RWPE2 (cell line): ENCODE measurements at regions not wholly inside any gene's neighbourhood (a gene's known extent, or its start where the extent isn't known, plus 50 kb on each side); places are given as distances from the start of the nearest gene placed in this dataset.

Source experiments
- ATAC-seq: fragments of 200-7000 bp; cut with Tn5 transposase; 3 replicates; pipeline ENCODE4 v1.9.1; 2021; ENCODE audit warnings: low read depth
- DNase-seq: peaks from one replicate; pipeline ENCODE4 v3.0.0-alpha.2; 2020; ENCODE audit warnings: low spot score
- H3K27ac ChIP-seq: fragments of 450-650 bp; 2 replicates; pipeline ENCODE4 v1.5.1; 2017; ENCODE audit warnings: mild to moderate bottlenecking; ENCODE audit not compliant: poor library complexity, severe bottlenecking
- H3K27me3 ChIP-seq: fragments of 250-450 bp; sonication (Bioruptor Pico); 2 replicates; pipeline ENCODE4 v1.5.1; 2021; ENCODE audit warnings: mild to moderate bottlenecking, moderate library complexity; ENCODE audit not compliant: insufficient read depth, poor library complexity, severe bottlenecking
- H3K36me3 ChIP-seq: fragments of 250-450 bp; sonication (Bioruptor Pico); 2 replicates; pipeline ENCODE4 v1.5.1; 2020; ENCODE audit warnings: low read depth, mild to moderate bottlenecking, moderate library complexity
- H3K4me1 ChIP-seq: fragments of 250-450 bp; sonication (Bioruptor Pico); 2 replicates; pipeline ENCODE4 v1.5.1; 2021; ENCODE audit warnings: mild to moderate bottlenecking, moderate library complexity; ENCODE audit not compliant: insufficient read depth, poor library complexity, severe bottlenecking
- H3K4me3 ChIP-seq: fragments of 250-450 bp; sonication (Bioruptor Pico); 2 replicates; pipeline ENCODE4 v1.5.1; 2021; ENCODE audit warnings: mild to moderate bottlenecking, moderate library complexity; ENCODE audit not compliant: severe bottlenecking
- H3K9me3 ChIP-seq: fragments of 250-450 bp; sonication (Bioruptor Pico); 2 replicates; pipeline ENCODE4 v1.5.1; 2021; ENCODE audit warnings: mild to moderate bottlenecking, moderate library complexity; ENCODE audit not compliant: severe bottlenecking
- CTCF ChIP-seq: fragments of 450-650 bp; IDR thresholded peaks from one replicate; pipeline ENCODE4 v1.5.1; 2017; ENCODE audit warnings: mild to moderate bottlenecking, moderate library complexity; ENCODE audit not compliant: poor library complexity, severe bottlenecking

- Histone ChIP-seq H3K36me3 (no peaks in the 10 kb centered on the region), H3K4me1 (no peaks in the 10 kb centered on the region), H3K9me3 (no peaks in the 10 kb centered on the region), H3K27ac (no peak overlapping the region), H3K27me3 (no peaks in the 10 kb centered on the region), H3K4me3 (no peak overlapping the region)
- ATAC-seq (no peak), DNase-seq (no peak)
- TF ChIP-seq CTCF: no peak
These were observed 1434.1 kb downstream of the SI start for GRCh38 chr3:163644172-163644571.

- ATAC-seq: no peak
- Histone ChIP-seq H3K27ac (no peak overlapping the region), H3K9me3 (no peaks in the 10 kb centered on the region), H3K4me3 (no peak overlapping the region), H3K27me3 (no peaks in the 10 kb centered on the region), H3K4me1 (no peaks in the 10 kb centered on the region), H3K36me3 (no peaks in the 10 kb centered on the region)
- TF ChIP-seq CTCF: no peak
- DNase-seq: no peak
These were observed 1445.6 kb downstream of the SI start for GRCh38 chr3:163632722-163633121.

GRCh38 chr3:163626753-163627152 is 1451.5 kb downstream of the SI start:
- ATAC-seq (no peak), DNase-seq (no peak)
- H3K9me3 ChIP-seq: no peaks in the 10 kb centered on the region
- H3K36me3 ChIP-seq: no peaks in the 10 kb centered on the region
- H3K4me3 ChIP-seq: no peak overlapping the region
- no peak overlapping the region for H3K27ac ChIP-seq
- H3K27me3 ChIP-seq: no peaks in the 10 kb centered on the region
- no peak for TF ChIP-seq CTCF
- H3K4me1 ChIP-seq: no peaks in the 10 kb centered on the region

- DNase-seq: no peak
- H3K27me3 ChIP-seq: no peaks in the 10 kb centered on the region
- no peaks in the 10 kb centered on the region for H3K4me1 ChIP-seq
- no peak overlapping the region for H3K4me3 ChIP-seq
- H3K9me3 ChIP-seq: no peaks in the 10 kb centered on the region
- ATAC-seq: peak; percentile 42; the same call in 1 of the 3 replicates
- H3K27ac ChIP-seq: no peak overlapping the region
- TF ChIP-seq CTCF: peak; percentile 29
- H3K36me3 ChIP-seq: no peaks in the 10 kb centered on the region
These were observed 1455.9 kb downstream of the SI start for GRCh38 chr3:163622384-163622783.

GRCh38 chr3:163614886-163615285 is 1463.4 kb downstream of the SI start:
- no peaks in the 10 kb centered on the region for H3K4me1 ChIP-seq
- TF ChIP-seq CTCF: no peak
- H3K4me3 ChIP-seq: no peak overlapping the region
- H3K27ac ChIP-seq: no peak overlapping the region
- ATAC-seq (no peak), DNase-seq (no peak)
- H3K9me3 ChIP-seq: no peaks in the 10 kb centered on the region
- peaks cover 4% of the 10 kb centered on the region for H3K27me3 ChIP-seq
- H3K36me3 ChIP-seq: no peaks in the 10 kb centered on the region
